LHCN-M2 (cell line): ENCODE measurements at regions not wholly inside any gene's neighbourhood (a gene's known extent, or its start where the extent isn't known, plus 50 kb on each side); places are given as distances from the start of the nearest gene placed in this dataset.
"Not testable (repeated sequence)": the region's sequence is repeated elsewhere in the genome, so short reads cannot be mapped to it uniquely, and the experiment has no call there.

Source experiments
- DNase-seq: peaks from one replicate; pipeline ENCODE4 v3.0.0-alpha.2; 2012; ENCODE audit warnings: low read depth

- DNase-seq: not testable (repeated sequence)
Observed at GRCh38 chr16:29578898-29579297, 72.7 kb upstream of the NPIPB12 start.

GRCh38 chr16:29581764-29582163 lies 75.6 kb upstream of the NPIPB12 start:
- DNase-seq: not testable (repeated sequence)

- DNase-seq: not testable (repeated sequence)
Observed at GRCh38 chr16:29591919-29592318, 71.1 kb upstream of the SPN start.

DNA sequence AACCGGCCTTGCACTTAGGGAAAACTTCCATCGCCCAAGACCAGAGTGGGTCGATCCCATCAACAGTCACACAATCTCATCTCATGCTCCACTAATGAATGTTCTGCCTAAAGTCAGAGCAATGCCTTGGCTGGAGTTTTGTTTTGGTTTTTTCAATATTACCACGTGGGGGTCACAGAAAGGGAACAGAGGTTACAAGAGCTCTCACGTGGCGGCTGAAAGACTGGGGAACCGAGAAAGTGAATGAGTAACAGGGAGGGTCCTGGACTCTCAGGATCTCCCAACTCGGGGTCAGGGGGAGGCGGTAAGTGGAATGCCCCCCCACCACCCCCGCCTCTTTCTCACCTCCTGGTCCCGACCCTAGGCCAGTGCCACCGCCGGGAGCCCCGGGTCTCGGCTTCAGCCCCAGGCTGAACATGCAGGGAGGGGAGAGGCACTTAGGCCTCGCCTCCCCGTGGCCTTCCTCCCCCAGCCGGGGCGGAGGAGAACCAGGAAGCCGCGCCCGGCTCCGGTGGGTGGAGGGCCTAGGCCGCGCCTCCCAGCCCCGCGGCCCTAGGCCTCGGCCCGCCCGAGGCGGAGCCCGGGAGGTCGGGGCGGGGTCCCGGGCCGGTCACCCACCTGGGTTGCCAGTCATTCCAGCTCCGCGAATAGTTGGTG lies 68.7 kb upstream of the SPN start:
- DNase-seq: peak; percentile 42

DNA sequence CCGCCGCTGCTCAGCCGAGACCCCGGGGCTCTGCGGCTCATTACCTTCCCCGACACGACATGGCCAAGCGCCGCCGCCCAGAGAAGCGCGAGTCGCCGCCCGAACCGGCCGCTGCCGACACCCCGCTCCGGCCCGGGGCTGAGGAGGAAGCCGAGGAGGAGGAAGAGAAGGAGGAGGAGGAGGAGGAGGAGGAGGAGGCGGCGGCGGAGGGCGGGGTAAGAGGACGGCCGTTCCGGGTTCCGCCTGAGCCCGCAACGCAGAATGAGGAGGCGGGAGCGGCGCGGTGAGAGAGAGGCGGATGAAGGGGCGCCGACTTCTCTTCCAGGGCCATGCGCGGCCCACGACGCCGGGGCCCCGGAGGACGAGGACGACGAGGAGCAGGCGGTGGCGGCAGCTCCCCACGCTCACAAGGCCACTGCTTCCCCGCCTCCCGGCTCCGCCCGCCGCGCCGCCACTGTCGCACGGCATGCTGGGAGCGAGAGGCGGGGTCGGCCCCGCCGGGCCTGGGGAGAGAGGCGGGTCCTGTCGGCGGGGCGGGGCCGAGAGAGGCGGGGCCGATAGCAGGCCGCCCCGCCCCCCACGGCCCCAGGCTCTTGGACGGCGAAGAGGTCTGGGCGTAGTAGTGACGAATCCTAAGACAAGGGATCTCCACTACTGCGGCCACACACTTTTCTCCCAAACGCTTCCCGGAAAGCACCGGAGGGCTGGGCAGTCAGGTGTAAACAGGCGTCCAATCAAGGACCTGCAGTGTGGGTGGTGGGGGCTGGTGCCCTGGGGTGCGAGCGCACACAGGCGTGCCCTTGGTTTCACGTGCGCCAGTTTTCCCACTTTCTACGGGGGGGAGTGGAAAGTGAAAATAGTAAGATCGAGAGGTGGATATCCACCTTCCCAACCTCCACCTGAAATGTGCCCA lies 67.9 kb upstream of the SPN start:
- peak; percentile 83 for DNase-seq

- DNase-seq: not testable (repeated sequence)
Observed at GRCh38 chr16:29597030-29597429, 66.0 kb upstream of the SPN start.

- not testable (repeated sequence) for DNase-seq
Observed at GRCh38 chr16:29600111-29601000, 62.7 kb upstream of the SPN start.

DNA sequence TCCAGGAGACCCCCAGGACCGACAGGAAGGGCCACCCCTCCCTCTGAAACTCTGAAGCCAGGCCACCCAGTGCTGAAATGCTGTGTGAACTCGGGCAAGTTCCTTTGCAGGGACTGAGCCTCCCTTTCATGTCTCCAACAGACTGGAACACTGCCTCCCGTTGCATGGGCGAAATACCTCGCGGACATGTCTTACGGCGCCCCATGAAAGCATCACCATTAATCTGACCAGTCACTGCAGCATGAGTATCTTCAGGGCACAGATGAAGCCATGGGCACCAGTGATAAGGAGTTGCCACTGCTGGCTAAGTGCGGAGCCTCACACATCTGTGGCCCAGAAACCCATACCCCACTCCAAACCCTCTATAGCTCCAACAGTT lies 60.8 kb upstream of the SPN start:
- not testable (repeated sequence) for DNase-seq

DNA sequence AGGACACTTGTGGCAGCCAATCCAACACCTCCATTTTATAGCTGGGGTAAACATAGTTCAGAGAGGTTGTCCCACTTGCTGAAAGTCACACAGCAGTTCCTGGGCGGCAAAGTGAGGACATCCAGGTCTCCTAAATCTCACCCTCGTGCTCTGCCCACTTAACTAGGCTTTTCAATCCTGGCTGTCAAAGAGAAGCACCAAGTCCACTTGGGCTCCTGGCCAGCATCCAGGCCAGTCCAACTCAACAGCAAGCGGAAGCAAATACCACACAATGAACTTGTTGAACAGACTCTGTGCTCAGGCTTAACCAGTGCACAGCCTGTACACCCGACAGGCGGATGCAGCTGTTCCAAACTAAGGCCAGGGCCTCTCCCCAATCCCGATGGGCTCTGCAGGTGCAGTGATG lies 60.4 kb upstream of the SPN start:
- DNase-seq: peak; percentile 20

- DNase-seq: peak; percentile 87
Observed at GRCh38 chr16:29604631-29605549, 58.2 kb upstream of the SPN start.

- DNase-seq: not testable (repeated sequence)
Observed at GRCh38 chr16:29605593-29606205, 57.3 kb upstream of the SPN start.

DNA sequence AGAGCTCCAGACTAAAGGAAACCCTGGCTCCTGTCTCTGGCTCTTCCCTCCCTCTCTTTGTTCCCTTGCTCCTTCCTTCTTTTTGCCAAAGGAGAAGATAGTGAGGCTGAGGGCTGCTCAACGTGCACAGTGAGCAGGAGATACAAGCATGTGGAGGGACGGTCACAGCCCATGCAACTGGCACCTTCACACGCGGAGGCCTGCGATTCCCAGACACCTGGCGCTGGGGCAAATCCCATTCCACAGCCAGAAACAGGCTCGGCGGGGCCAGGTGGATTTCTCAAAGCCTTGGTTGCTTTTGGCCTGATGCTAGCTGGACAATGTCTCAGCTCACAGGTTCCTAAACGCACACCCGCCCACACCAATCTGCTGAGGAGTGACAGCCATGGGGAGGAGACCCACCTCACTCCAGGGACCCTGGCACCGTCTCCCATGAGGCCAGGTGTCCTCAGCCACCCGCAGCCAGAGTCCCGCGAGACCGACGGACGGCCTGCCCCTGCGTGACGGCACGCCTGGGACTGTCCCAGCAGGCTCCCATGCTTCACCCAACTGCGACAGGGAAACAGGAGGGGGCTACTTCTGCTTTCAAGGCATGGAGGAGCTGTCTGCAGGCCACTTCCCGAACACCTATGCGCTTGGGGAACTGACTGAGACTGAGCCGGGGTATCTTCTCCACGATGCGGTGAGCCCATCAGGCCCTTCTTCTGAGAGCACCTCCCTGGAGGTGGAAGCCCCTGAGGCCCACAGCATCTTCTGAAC lies 56.2 kb upstream of the SPN start:
- not testable (repeated sequence) for DNase-seq

DNA sequence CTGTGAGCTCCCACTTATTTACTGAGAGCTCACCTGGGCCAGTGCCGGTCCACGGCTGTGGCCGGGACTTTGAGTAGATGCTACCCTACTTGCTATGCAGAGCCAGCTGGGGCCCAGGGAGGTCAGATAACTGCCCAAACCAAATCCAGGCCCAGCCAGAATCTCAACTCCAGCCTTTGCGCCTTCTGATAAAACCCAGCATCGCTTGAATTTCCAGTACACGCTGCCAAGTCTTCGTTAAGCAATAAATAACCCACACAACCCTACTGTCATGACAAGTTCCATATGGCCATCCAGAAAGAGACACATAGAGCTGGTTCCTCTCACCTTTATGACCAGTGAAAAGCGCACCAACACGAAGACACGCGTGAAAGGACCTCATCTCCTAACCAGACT lies 55.6 kb upstream of the SPN start:
- DNase-seq: not testable (repeated sequence)

DNA sequence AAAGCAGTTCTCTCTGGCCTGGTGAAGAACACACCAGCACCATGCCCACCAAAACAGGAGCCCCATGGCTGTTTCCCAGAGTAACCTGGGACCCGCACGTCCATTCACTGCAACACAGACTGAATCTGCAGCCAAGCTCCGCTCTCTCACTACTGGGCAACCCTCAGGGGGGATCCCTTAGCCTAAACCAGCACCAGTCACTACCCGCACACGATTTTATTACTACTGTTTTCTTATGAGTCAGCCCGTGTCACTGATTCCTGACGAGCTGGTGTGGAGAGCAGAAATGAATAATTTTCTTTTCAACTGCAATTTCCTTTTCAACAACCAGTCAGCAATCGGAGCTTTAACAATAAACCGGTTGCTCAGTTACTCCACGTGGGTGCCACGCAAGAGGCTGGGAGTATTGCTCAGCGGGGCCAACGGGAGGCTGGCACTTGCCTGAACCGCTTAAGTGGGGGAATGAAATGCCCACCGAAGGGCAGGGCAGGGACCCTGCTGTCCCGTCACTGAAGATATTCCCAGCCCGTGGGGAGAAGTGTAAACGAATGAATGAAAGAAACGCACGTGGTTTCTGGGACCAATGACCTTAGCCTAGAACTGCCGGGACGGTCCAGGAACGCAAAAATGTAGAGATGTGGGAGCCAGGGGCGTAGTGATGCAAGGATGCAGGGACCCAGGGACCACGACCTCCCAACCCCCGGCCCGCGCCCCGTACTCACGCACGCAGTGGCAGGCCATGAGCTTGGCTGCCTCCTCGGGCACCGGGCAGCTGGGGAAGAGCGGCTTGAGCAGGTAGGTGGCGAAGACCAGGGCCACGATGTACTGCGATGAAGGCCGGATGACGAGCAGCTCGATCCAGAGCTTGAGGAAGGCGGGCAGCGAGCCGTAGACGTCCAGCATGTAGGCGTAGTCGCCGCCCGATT lies 50.4 kb upstream of the SPN start:
- not testable (repeated sequence) for DNase-seq
